Suprapubic skin (tissue), 3 donors: ENCODE measurements at regions not wholly inside any gene's neighbourhood (a gene's known extent, or its start where the extent isn't known, plus 50 kb on each side); places are given as distances from the start of the nearest gene placed in this dataset.

Source experiments
- CTCF ChIP-seq, 2 donors: fragments of 200-600 bp in 1 of 2; fragments of 450-650 bp in 1 of 2; sonication (generic) in 1 of 2; IDR thresholded peaks; one replicate each; pipeline ENCODE4 v1.5.1; 2016 to 2019; ENCODE audit warnings: antibody characterized with exemption in 2 of 2, mild to moderate bottlenecking in 1 of 2, moderate library complexity in 1 of 2
- POLR2A ChIP-seq, 2 donors: fragments of 450-650 bp; IDR thresholded peaks; one replicate each; pipeline ENCODE4 v1.6.1; 2017; ENCODE audit warnings: antibody characterized with exemption in 2 of 2, mild to moderate bottlenecking in 2 of 2, moderate library complexity in 2 of 2

- no peak for TF ChIP-seq POLR2A (IDR thresholded peaks at IDR 0.05)
- TF ChIP-seq CTCF (IDR thresholded peaks at IDR 0.05), result no peak
Observed at GRCh38 chr7:39827571-39827970, 122.5 kb upstream of the CDK13 start.
